ENCODE measurements at regions not wholly inside any gene's neighbourhood (a gene's known extent, or its start where the extent isn't known, plus 50 kb on each side); places are given as distances from the start of the nearest gene placed in this dataset.

GRCh38 chr5:166671811-166672210, 1619.6 kb upstream of the WWC1 start:
- TF ChIP-seq ZFP3 (CRISPR knock-in tag; IDR thresholded peaks at IDR 0.05) (no peak), RARB (CRISPR knock-in tag; IDR thresholded peaks at IDR 0.05) (no peak), OSR1 (CRISPR knock-in tag; IDR thresholded peaks at IDR 0.05) (no peak), ZFP30 (CRISPR knock-in tag; IDR thresholded peaks at IDR 0.05) (no peak), ZNF70 (CRISPR knock-in tag; IDR thresholded peaks at IDR 0.05) (no peak), TCF4 (CRISPR knock-in tag; IDR thresholded peaks at IDR 0.05; ENCODE audit: borderline replicate concordance) (no peak)
- TF ChIP-seq, protein P1, sequence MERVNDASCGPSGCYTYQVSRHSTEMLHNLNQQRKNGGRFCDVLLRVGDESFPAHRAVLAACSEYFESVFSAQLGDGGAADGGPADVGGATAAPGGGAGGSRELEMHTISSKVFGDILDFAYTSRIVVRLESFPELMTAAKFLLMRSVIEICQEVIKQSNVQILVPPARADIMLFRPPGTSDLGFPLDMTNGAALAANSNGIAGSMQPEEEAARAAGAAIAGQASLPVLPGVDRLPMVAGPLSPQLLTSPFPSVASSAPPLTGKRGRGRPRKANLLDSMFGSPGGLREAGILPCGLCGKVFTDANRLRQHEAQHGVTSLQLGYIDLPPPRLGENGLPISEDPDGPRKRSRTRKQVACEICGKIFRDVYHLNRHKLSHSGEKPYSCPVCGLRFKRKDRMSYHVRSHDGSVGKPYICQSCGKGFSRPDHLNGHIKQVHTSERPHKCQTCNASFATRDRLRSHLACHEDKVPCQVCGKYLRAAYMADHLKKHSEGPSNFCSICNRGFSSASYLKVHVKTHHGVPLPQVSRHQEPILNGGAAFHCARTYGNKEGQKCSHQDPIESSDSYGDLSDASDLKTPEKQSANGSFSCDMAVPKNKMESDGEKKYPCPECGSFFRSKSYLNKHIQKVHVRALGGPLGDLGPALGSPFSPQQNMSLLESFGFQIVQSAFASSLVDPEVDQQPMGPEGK (CRISPR knock-in tag; IDR thresholded peaks at IDR 0.05; ENCODE audit: borderline replicate concordance), result no peak

All from SK-N-SH treated with all-trans-retinoic acid at 6 μM for 48 hours (cell line).